ENCODE measurements at regions not wholly inside any gene's neighbourhood (a gene's known extent, or its start where the extent isn't known, plus 50 kb on each side); places are given as distances from the start of the nearest gene placed in this dataset.

DNA sequence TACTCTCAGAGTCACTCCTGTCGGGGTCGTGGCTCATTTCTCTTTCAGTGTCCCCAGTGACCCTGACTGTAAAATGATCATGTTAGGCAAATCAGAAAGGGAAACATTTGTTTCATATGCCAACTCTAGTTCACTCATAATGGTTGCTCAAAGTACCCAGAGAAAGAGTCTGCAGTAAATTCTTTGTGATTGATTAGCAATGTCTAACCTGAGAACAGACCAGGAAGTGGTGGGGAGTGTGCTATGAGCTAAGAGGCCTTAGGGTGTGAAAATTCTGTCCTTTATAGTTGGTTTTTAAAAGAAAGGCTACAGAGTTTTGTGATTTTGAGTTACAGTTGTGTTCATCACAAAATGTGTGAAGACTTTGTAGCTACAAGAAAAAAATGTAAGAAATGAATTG, 108.9 kb downstream of the EDEM1 start:
- TF ChIP-seq EZH2 (IDR thresholded peaks at IDR 0.05; ENCODE audit: low read depth), result no peak
- TF ChIP-seq CTCF (conservative IDR thresholded peaks at IDR 0.05), result no peak
- H3K4me1 ChIP-seq (replicated peaks; ENCODE audit: insufficient read depth), result no peaks in the 10 kb centered on the region
- H3K4me2 ChIP-seq, result no peak overlapping the region
- H3K9me3 ChIP-seq (ENCODE audit: insufficient read depth, low read depth), result no peaks in the 10 kb centered on the region
- no peak for DNase-seq
- H4K20me1 ChIP-seq (ENCODE audit: insufficient read depth), result no peaks in the 10 kb centered on the region
- H3K79me2 ChIP-seq (ENCODE audit: low read depth), result no peaks in the 10 kb centered on the region
- ChIA-PET POLR2A (ENCODE audit: unreplicated experiment) (interaction anchor here (0.7 kb wide), 1 partner anchor 262 kb away, joined by 3 read pairs; no protein-coding TSS in a partner anchor), CTCF (no interaction called here)
- no peaks in the 10 kb centered on the region for H3K36me3 ChIP-seq (ENCODE audit: low read depth)
- H3F3A ChIP-seq (ENCODE audit: insufficient read depth, low read depth), result no peaks in the 10 kb centered on the region
- no peaks in the 10 kb centered on the region for H3K27me3 ChIP-seq (ENCODE audit: insufficient read depth, low read depth)
- BruUV-seq (replicated peaks), result no TSS peak
- intact Hi-C loops (cut with micrococcal nuclease; ENCODE audit: unreplicated experiment), result no loop called here
- no peaks in the 10 kb centered on the region for H3K9me2 ChIP-seq (ENCODE audit: insufficient read depth)
- no peak overlapping the region for H3K27ac ChIP-seq
- no peak overlapping the region for H3K4me3 ChIP-seq
- H2AFZ ChIP-seq, result no peak overlapping the region

DNA sequence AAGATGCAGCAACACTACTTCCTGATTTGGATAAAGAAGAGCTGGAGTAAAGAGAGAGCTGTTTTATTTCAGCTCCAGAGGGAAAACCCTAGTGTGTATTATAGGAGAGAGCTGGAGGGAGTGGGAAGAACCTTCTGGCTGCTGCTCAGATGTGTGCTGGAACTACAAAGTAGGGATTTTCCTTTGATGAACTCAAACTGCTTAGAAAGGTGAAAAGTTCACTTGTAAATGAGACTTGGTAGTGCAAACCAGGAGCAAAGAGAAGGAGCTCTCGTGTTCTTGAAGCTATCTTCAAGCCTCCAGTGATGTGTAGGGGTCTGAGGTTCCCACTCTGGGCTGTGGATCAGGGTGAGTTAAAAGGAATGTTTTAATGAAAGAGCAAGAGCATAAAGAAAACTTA, 110.4 kb downstream of the EDEM1 start:
- POLR2A ChIA-PET (ENCODE audit: unreplicated experiment), result no interaction called here
- BruUV-seq (replicated peaks), result no TSS peak
- Histone ChIP-seq H3K79me2 (ENCODE audit: low read depth) (no peaks in the 10 kb centered on the region), H2AFZ (no peak overlapping the region), H3K9me2 (ENCODE audit: insufficient read depth) (no peaks in the 10 kb centered on the region), H3K27me3 (ENCODE audit: insufficient read depth, low read depth) (no peaks in the 10 kb centered on the region), H4K20me1 (ENCODE audit: insufficient read depth) (no peaks in the 10 kb centered on the region), H3K9me3 (ENCODE audit: insufficient read depth, low read depth) (no peaks in the 10 kb centered on the region), H3K4me3 (no peak overlapping the region), H3K36me3 (ENCODE audit: low read depth) (no peaks in the 10 kb centered on the region), H3K4me2 (no peak overlapping the region), H3K27ac (no peak overlapping the region), H3K4me1 (replicated peaks; ENCODE audit: insufficient read depth) (no peaks in the 10 kb centered on the region), H3F3A (ENCODE audit: insufficient read depth, low read depth) (no peaks in the 10 kb centered on the region)
- intact Hi-C loops (cut with micrococcal nuclease; ENCODE audit: unreplicated experiment), result no loop called here
- CTCF ChIA-PET, result no interaction called here
- DNase-seq, result no peak
- no peak for TF ChIP-seq EZH2 (IDR thresholded peaks at IDR 0.05; ENCODE audit: low read depth)
- no peak for TF ChIP-seq CTCF (conservative IDR thresholded peaks at IDR 0.05)

DNA sequence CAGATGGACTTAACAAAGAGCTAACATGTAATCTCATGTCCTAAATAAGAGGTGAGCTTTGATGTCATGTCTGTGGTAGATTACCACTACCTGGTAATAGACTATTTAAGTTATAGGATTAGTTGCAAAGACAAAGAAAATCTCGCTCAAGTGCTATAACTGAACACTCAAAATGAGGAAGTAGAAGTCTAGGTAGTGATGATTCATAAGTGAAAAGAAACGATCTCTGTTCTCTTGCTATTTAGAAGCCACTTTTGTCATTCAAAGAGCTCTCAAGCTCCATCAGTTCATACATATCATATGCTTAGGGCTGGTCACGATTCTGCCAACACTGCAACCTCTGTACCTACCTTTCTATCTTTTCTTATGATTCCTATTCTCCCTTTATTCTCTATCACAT, 110.9 kb downstream of the EDEM1 start:
- Histone ChIP-seq H3K9me2 (ENCODE audit: insufficient read depth) (no peaks in the 10 kb centered on the region), H3K4me2 (no peak overlapping the region), H3K4me3 (no peak overlapping the region), H3K79me2 (ENCODE audit: low read depth) (no peaks in the 10 kb centered on the region), H3K36me3 (ENCODE audit: low read depth) (no peaks in the 10 kb centered on the region), H2AFZ (no peak overlapping the region), H3K27ac (no peak overlapping the region), H4K20me1 (ENCODE audit: insufficient read depth) (no peaks in the 10 kb centered on the region), H3K27me3 (ENCODE audit: insufficient read depth, low read depth) (no peaks in the 10 kb centered on the region), H3F3A (ENCODE audit: insufficient read depth, low read depth) (no peaks in the 10 kb centered on the region), H3K4me1 (replicated peaks; ENCODE audit: insufficient read depth) (no peaks in the 10 kb centered on the region), H3K9me3 (ENCODE audit: insufficient read depth, low read depth) (no peaks in the 10 kb centered on the region)
- ChIA-PET POLR2A (ENCODE audit: unreplicated experiment) (no interaction called here), CTCF (interaction anchor here (0.6 kb wide), 1 partner anchor 423 kb away, joined by 14 read pairs; no protein-coding TSS in a partner anchor)
- intact Hi-C loops (cut with micrococcal nuclease; ENCODE audit: unreplicated experiment), result no loop called here
- no peak for TF ChIP-seq CTCF (conservative IDR thresholded peaks at IDR 0.05)
- TF ChIP-seq EZH2 (IDR thresholded peaks at IDR 0.05; ENCODE audit: low read depth), result no peak
- no TSS peak for BruUV-seq (replicated peaks)
- DNase-seq, result no peak
